Stimulated activated CD8-positive, alpha-beta memory T cell treated with anti-CD3 and anti-CD28 coated beads, Interleukin-4, amount 100 ng/mL, for 24 hours (primary cell): ENCODE measurements at regions not wholly inside any gene's neighbourhood (a gene's known extent, or its start where the extent isn't known, plus 50 kb on each side); places are given as distances from the start of the nearest gene placed in this dataset.
"Not testable (repeated sequence)": the region's sequence is repeated elsewhere in the genome, so short reads cannot be mapped to it uniquely, and the experiment has no call there.

Experiments used
- DNase-seq: peaks from one replicate; pipeline ENCODE4 v3.0.0-alpha.2; 2020; ENCODE audit warnings: low read depth

DNA sequence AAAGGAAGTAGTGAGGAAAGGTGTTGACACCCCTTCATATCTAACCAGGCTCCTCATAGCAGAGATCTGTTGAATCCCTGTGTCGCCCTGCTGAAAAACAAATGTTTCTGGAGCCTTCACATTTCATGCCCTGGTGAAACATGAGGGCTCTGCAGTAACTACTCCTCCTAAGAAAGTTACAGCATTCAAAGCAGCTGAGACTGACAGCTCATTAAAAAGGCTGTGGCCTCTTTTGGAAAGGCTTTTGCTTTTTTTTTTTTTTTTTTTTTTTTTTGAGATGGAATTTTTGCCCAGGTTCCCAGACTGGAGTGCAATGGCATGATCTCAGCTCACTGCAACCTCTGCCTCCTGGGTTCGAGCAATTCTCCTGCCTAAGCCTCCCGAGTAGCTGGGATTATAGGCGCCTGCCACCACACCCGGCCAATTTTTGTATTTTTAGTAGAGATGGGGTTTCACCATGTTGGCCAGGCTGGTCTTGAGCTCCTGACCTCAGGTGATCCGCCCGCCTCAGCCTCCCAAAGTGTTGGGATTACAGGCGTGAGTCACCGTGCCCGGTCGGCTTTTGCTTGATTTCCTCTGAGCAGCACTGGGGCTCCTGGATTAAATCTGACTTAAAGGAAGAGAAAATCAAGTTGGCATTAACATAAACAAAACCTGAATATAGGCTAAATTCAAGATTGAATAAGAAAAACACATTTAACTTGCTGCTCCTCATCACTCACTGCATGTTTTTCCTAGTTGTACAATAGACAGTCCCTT is 112.9 kb downstream of the PCSK1 start:
- DNase-seq = not testable (repeated sequence)

GRCh38 chr5:96318569-96319110 is 114.4 kb downstream of the PCSK1 start:
- DNase-seq = no peak

- DNase-seq = no peak
These were observed 115.1 kb downstream of the PCSK1 start for GRCh38 chr5:96317945-96318344.

DNA sequence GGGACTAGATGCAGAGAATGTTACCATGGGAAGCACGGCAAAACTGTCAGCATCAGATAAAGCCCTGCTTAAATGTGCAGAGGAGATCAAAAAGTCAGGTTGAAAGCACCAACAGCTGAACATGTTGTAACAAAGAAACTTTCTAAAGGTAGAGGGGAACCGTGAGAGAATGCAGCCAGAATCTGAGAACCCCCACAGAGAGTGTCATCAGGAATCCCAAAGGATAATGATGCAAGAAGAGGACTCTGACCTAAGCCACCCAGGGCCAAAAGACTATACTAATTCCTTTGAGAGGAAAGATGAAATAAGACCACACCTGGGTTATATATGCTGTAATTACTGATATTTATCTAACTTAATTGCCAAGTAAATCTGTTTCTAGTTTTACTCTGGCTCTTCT is 116.6 kb downstream of the PCSK1 start:
- DNase-seq = no peak

GRCh38 chr5:96316017-96316416 is 117.0 kb downstream of the PCSK1 start:
- no peak for DNase-seq

GRCh38 chr5:96315431-96315830 is 117.6 kb downstream of the PCSK1 start:
- DNase-seq = no peak

GRCh38 chr5:96312383-96312782 is 120.7 kb downstream of the PCSK1 start:
- DNase-seq = no peak

DNA sequence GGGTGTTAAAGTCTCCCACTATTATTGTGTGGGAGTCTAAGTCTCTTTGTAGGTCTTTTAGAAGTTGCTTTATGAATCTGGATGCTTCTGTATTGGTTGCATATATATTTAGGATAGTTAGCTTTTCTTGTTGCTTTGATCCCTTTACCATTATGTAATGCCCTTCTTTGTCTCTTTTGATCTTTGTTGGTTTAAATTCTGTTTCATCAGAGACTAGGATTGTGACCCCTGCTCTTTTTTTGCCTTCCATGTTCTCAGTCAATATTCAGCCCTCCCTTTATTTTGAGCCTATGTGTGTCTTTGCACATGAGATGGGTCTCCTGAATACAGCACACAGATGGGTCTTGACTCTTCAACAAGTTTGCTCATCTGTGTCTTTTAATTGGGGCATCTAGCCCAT is 126.0 kb downstream of the PCSK1 start:
- not testable (repeated sequence) for DNase-seq

DNA sequence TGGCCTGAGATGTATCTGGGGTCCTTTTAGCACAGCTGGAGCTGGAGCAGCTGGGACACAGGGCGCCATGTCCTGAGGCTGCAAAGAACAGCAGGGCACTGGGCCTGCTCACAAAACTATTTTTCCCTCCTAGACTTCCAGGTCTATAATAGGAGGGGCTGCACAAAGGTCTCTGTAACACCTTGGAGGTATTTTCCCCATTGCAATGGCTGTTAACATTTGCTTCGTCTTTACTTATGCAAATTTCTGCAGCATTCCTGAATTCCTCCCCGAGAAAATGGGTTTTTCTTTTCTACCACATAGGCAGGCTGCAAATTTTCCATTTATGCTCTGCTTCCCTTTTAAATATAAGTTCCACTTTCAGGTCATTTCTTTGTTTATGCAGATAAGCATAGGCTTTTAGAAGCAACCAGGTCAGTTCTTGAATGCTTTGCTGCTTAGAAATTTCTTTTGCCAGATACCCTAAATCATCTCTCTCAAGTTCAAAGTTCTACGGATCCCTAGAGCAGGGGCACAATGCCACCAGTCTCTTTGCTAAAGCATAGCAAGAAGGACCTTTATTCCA is 130.8 kb downstream of the PCSK1 start:
- no peak for DNase-seq

GRCh38 chr5:96300976-96301375 is 132.1 kb downstream of the PCSK1 start:
- no peak for DNase-seq

DNA sequence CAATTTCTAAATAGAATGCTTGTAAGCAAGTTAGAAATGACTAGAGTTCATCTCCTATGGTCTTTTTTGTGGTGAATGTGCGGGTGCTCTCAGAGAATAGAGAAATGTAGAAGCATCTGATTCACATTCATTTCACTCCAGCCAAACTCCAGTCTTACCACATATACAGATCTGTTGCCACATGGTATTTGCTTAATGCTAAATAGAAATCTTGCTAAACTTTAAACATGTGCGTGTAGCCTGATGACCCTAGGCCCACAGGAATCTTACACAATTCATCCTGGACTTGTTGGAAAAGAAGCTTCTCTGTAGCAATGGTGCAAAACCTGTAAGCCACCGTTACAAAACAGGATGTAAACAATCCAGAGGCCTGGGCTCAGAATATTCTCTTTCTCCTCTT is 135.2 kb downstream of the PCSK1 start:
- no peak for DNase-seq

DNA sequence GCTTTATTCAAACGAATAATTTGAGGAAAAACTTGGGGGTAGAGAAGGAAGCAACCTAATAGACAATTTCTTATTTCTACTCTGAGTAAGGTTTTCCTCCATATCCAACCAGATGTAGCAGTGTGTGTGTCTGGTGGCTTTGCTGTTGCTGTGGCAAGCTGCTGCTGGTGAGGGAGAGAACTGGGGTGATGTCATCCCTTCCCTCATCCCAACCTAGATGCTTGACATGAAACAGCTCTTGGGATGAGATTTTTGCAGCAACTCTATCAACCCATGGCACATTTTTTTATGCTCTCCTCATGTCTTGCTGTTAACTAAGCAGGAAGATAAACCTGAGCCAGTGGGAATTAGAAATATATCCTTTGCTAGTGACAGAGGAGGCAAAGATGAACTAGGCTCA is 135.8 kb downstream of the PCSK1 start:
- no peak for DNase-seq

DNA sequence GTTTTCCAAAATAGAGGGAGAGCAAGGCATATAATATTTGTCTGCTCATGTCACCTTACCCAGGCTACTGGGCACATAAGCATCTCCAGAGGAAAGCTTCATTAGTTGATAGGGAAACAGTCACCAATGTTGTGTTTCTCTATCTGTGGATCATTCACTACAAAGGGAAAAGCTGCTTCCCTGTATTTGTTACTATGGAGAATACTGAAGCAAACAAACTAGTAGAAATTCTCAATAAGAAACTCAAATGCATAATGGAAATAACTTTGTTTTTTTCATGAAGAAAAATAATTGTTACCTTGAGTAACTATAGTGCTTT is 138.2 kb downstream of the PCSK1 start:
- no peak for DNase-seq

DNA sequence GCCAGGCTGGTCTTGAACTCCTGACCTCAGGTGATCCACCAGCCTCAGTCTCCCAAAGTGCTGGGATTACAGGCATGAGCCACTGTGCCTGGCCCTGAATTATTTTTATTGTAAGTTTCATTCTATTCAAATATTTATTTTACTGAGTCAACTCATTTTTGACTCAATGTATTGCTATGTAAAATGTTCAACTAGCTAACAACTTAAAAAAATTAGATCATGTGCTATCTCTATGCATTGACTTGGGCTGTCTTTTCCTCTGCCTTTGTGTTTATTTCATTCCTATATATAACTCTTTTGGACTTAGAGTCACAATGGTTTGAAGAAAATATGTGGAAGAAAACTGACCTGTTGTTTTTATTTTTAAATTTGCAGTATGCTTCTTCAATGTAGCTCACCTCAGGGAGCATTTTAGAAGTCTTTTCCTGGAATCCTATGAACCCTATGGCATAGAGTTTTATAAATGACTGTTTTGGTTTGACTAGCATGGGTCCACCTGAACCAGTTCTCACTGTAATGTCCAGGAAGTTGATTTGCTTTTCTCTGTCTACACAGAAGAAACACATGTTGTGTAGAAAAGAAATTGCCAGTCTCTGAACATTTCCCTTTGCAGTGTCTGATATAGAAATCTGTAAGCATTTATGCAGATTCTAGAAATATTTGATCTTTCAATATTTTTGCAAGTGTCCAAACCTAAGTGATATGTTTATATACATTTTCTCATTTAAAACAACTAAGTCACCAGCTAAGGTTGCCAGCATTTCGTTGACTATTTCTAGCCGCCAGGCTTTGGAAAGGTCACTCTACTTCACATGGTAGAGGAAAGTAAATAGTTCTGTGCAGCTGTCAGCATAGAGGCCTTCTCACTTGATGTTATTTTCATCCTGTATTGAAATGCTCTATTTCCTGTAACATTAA is 138.8 kb downstream of the PCSK1 start:
- no peak for DNase-seq

DNA sequence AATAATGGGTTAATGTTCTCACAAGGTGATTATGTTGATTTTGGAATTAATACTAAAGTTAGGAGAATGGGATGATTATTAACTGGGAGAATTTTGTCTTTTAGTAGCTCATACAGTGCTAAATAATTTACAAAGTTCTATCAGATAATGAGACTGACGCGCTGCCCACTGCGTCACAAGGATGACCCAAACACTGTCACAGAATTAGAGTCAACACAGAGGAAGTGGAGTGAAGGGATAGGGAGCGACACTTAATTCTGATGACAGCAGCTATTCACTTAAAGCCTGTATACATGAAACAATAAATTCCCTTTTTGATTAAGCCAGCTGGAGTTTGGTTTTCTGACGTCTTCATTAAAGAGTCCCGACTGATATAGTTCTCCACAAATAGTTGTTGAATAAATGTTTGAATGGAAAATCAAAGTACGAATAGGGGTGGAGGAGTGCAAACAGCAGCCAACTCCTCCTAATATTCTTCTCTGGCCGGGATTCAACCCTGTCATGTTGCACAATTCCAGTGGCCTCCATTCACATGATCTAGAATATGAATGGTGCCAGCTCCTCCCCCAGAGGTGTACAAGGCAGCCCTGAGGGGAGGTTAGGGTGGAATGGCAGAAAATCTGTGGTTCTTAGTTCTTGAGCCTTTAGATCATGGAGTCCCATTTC is 140.3 kb downstream of the PCSK1 start:
- DNase-seq = no peak

- not testable (repeated sequence) for DNase-seq
These were observed 143.8 kb downstream of the PCSK1 start for GRCh38 chr5:96289287-96289686.

DNA sequence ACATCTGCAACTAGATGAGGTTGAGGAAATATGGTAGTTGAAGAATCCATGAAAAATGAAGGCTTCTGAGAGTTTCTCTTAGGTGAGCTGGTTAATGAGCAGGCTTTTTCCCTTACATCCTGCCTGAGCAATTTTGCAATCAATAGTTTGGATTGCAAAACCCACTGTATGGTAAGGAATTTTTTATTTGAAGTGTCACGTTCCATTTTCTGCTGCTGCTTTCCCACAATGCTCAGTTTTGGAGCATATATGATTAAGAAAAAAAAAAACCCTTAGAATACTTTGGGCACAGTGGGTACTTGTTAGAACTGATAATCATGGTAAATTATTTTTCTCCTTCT is 144.2 kb downstream of the PCSK1 start:
- no peak for DNase-seq

DNA sequence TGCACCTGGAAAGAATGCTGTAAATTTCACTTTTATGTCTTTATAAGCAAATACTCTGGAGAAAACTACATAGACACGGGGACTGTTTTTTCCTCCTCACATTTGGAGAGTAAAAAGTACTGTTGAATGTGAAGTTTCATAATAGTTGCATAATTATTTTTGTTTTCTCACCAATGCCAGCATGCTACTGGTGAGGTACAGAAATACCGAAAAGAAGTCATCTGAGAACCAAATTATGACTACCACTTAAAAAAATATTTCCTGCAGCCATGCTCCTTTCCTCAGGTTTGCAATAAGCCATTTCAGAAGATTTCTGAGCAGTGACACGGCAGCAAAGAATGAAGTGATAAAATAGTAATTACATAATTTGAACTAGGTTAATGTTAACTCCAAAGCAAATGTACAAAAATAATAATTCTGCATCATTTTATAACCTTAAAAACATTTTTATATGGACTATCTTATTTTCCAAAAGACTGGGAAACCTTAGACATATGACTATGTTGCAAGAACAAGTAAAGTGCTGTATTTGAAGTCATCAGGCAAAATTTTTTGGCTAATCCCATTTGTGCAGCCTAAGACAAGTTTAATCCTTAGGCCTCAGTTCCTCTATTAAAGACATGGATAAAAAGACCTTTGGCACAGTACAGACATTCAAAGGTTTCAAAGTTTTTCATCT is 144.7 kb downstream of the PCSK1 start:
- no peak for DNase-seq

DNA sequence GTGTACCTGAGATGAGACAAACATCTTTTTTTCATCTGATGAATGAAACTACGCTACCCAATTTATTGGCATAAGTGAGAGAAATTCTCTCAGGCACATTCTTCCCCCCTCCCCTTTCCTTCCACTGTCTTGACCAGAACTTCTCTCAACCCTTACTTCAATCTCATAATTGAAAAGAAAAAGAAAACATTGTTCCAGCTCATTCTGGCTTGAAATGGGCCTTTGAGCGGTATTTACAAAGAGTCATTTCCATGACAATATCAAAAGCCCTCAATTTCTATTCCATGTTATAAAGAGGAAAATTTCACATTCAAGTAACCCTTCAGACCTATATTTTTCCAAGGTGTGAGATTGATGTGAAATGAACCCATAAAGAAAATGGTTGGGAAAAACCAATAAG is 145.9 kb downstream of the PCSK1 start:
- DNase-seq = no peak

GRCh38 chr5:96285823-96286222 is 147.2 kb downstream of the PCSK1 start:
- DNase-seq = no peak

GRCh38 chr5:96284727-96285389 is 148.2 kb downstream of the PCSK1 start:
- no peak for DNase-seq
